COLO668 (cell line): ENCODE measurements at regions not wholly inside any gene's neighbourhood (a gene's known extent, or its start where the extent isn't known, plus 50 kb on each side); places are given as distances from the start of the nearest gene placed in this dataset.

Source experiments
- DNase-seq: peaks from one replicate; lab custom pipeline; 2025; ENCODE audit not compliant: unreplicated experiment; lab: John Stamatoyannopoulos, UW

- DNase-seq: peak; percentile 28
Measured at GRCh38 chr22:49642331-49642730, 185.3 kb downstream of the BRD1 start.

- DNase-seq: no peak
Measured at GRCh38 chr22:49641770-49642313, 185.8 kb downstream of the BRD1 start.

- no peak for DNase-seq
Measured at GRCh38 chr22:49640366-49641095, 187.1 kb downstream of the BRD1 start.

- DNase-seq: no peak
Measured at GRCh38 chr22:49639956-49640355, 187.7 kb downstream of the BRD1 start.

GRCh38 chr22:49638788-49639187 lies 188.9 kb downstream of the BRD1 start:
- peak; percentile 47 for DNase-seq

GRCh38 chr22:49638001-49638400 lies 189.7 kb downstream of the BRD1 start:
- DNase-seq: no peak

GRCh38 chr22:49637255-49637760 lies 190.4 kb downstream of the BRD1 start:
- no peak for DNase-seq

DNA sequence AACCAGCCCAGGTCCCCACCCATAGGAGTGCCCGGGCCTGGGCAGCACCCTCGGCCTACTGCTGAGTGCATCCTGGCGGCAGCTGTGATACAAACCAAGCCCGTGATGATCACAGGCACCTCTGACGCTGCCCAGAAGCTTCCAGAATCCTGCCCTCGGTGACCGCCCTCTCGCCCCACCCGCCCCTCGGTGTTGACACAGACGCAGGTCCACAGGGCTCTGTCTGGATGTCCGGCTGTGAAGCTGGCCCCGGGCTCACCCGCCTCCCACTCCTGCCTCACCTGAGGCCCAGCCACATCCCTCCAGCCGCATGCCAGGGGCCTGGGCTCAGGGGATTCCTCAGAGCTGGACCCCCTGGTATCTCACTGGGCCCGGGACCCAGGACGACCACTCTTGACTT lies 191.0 kb downstream of the BRD1 start:
- DNase-seq: no peak

DNA sequence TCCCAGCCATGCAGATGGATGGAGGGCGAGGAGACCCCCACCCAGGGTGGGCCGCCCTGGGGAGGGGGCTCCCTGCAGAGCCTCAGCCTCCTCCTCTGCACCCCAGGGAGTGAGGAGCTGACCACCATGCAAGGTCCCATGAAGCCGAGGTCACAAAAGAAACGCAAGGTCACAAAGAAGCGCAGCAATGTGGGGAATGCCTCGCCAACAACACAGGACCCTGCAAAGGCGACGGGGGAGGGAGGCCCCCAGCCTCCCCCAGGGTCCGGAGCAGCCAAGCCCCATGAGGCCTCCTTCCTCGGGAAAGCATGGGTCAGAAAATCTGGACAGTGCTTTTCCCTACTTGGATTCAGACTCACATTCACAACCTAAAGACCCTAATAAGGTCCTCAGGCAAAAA lies 191.5 kb downstream of the BRD1 start:
- DNase-seq: no peak

GRCh38 chr22:49634006-49634772 lies 193.5 kb downstream of the BRD1 start:
- no peak for DNase-seq

GRCh38 chr22:49633010-49633324 lies 194.7 kb downstream of the BRD1 start:
- DNase-seq: peak; percentile 26

DNA sequence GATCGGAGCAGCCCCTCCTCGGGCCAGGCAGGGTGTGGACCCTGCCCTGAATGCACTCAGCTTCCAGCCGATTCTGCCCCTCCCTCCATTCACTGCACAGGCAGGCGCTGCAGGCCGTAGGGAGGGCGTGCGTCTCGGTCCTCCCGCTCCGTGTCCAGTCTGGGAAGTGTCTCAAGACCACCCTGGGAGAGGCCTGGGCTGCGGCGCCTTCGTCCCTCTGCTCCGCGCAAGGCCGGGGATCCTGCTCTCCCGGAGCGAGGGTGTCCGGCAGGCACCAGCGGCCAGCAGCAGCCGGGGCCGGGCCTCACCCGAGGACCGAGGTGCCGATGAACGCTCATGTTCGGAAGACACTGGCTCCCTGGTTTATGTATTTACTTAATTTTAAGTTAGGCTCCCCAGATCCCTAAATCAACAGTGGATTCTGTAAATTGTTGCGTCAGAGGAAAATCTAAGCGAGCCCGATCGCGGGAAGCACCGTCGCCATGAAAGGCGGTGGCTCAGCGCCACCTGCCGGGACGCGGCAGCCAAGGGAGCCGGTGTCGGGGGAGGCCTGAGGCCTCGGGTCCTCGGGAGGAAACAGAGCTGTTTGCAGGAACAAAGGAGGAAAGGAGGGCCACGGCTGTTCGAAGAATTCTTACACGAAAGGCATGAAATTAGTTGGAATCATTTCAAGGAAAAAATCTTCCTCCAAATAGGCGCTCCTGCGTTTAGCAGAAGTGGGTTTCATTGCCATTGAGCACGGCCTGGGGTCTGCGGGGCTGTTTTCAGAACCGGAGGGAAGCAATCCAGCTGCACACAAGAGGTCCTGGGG lies 195.3 kb downstream of the BRD1 start:
- DNase-seq: peak; percentile 74

GRCh38 chr22:49630448-49630946 lies 197.2 kb downstream of the BRD1 start:
- DNase-seq: no peak

DNA sequence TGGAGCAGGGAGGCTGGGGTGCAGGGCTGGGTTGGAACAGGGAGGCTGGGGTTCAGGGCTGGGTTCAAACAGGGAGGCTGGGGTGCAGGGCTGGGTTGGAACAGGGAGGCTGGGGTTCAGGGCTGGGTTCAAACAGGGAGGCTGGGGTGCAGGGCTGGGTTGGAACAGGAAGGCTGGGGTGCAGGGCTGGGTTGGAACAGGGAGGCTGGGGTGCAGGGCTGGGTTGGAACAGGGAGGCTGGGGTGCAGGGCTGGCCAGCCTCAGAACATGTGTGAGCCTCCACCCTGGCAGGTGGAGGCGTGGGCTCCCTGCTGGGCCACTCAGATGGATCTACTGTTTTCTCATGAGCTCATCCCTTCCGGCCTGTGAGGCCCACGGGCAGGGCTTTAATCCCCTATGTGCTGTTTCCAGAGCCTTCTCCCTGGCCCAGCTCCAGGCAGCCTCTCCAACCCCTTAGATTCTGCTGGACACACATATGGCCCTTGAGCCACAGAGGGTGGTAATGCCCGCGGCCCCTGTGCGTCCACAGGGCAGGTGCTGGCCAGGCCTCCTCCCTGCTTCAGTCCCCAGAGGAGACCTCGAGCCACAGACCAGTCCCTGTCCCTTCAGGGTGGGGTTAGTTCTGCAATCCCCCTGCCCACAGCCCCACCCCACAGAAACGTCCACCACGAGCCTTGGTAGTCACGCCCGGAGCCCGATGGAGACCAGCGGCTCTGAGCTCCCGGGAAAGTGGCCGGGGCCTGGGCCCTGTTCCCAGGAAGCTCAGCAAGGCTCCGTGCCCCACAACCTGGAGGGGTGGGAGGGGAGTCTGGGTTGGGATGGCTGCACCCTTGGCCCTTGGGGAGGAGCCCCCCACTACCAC lies 197.9 kb downstream of the BRD1 start:
- DNase-seq: peak; percentile 43

- no peak for DNase-seq
Measured at GRCh38 chr22:49629261-49629570, 198.5 kb downstream of the BRD1 start.

- DNase-seq: no peak
Measured at GRCh38 chr22:49628391-49629260, 199.0 kb downstream of the BRD1 start.

DNA sequence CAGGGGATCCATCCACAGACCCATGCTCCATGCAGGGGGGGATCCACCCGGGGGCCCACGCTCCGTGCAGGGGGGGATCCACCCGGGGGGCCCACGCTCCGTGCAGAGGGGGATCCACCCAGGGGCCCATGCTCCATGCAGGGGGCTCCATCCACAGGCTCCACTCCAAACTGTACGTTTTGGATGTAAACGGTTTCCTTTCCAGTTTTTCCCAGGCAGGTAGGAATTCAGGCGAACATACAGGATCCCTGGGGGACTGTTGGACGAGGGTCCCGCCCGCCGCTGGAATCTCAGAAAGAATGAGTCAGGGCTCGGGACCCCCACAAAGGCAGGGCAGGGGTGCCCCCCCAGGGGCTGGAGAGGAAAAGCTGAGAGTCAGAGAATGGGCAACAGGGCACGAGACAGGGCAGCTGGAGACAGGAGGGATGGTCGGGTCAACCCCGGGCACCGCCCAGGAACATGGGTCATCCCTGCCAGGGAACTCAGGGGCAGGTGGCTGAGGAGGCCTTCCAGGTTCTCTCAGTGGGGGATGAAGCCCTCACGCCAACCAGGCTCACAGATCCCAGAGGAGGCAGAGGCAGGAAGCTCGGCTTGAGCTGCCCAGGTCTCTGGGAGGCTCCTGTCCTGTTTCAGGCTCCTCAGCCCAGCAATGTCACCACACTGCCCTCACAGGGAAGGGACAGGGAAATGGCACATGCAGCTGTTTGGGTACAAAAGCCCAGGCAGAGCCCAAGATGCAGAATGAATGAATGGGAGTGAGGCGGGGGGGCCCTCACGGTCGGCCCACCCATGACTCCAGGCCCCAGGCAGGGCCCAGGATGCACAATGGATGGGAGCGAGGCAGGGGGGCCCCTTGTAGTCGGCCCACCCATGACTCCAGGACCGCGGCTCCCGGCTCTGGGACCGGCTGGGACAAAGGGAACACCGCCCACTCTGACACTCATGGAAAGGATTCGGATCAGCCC lies 200.2 kb downstream of the BRD1 start:
- no peak for DNase-seq
